Brain pericyte (primary cell): ENCODE measurements at regions not wholly inside any gene's neighbourhood (a gene's known extent, or its start where the extent isn't known, plus 50 kb on each side); places are given as distances from the start of the nearest gene placed in this dataset.
A peak's percentile ranks its signal among the peaks of the same experiment; 100 is the strongest.
"Not testable (repeated sequence)": the region's sequence is repeated elsewhere in the genome, so short reads cannot be mapped to it uniquely, and the experiment has no call there.

Source experiments
- DNase-seq: peaks from one replicate; pipeline ENCODE4 v3.0.0-alpha.2; 2012; ENCODE audit warnings: low read depth, low spot score

DNA sequence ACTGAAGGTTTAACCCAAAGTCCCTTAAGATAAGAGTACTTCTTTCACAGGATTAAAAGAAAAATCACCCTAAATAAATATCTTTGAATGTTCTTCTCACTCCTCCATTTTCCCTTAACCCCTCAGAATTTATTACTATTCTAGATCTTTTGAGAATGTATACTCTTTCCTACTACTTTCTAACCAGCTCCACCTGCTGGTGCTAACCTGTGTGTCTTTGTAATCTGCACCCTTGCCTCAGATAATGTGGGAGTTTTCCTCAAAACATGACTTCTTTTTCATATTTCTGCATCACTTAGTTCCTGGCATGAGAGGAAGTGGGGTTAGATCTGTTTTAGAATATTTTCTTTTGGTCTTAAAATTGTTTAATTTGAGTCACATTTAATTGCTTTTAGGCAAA lies 394.2 kb downstream of the BMP2 start:
- DNase-seq = no peak

DNA sequence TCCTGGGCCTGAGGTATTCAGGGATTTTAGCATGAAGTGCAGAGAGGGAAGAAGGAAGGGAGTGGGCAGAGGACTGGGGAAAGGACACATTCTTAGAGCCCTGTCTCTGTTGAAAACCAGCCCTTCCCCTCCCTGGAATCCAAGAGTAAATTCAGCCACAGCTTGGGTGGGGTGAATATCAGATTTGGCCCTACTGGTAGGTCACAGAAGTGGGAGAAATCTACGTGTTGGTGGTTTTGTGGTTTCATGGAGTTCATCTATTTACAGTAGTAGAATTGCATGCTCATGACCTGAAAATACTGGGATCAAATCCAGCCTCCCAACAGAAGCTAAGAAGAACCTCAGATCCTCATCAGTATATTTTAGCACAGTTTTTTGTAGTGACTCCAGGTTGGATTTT lies 404.4 kb downstream of the BMP2 start:
- DNase-seq = no peak

DNA sequence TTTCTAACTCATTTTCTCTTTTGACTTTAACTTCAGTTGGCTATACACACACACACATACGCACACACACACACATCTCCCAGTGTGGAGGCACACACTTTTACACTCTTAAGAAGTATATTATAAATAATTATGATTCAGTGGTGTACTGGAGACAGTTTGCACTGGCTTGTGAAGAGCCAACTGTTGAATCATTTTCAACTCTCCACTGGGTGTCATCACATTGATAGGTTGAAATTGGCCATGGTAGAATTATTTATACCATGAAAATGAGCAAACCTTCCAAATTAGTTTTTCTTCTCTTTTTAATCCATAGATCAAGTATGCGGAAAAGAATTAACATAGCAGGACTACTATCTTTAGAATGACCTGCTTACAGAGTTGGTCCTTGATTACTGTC lies 407.1 kb downstream of the BMP2 start:
- no peak for DNase-seq

DNA sequence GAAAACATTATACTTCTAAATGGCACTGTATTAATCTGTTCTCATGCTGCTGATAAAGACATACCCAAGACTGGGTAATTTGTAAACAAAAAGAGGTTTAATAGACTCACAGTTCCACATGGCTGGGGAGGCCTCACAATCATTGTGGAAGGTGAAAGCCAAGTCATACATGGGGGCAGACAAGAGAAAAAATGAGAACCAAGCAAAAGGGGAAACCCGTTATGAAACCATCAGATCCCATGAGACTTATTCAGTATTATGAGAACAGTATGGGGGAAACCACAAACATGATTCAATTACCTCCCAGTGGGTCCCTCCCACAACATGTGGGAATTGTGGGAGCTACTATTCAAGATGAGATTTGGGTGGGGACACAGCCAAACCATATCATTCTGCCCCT lies 408.3 kb downstream of the BMP2 start:
- DNase-seq = not testable (repeated sequence)

DNA sequence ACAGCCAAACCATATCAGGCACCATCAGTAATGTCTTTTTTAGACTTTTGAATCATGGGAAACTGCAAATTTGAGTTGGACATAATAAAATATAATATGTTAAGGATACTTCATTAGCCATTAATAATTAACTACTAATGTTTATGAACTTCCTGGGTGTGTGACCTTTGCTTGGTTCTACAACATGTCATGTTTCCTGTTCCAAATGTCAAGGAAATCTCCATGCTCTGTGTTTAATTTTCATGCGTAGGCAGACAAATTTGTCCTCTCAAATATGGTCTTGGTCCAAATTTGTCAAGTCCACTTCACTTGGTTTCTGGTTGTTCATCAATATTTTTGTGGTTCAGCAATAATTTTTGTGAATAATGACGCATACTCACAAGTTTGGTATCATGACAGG lies 410.5 kb downstream of the BMP2 start:
- DNase-seq = no peak

DNA sequence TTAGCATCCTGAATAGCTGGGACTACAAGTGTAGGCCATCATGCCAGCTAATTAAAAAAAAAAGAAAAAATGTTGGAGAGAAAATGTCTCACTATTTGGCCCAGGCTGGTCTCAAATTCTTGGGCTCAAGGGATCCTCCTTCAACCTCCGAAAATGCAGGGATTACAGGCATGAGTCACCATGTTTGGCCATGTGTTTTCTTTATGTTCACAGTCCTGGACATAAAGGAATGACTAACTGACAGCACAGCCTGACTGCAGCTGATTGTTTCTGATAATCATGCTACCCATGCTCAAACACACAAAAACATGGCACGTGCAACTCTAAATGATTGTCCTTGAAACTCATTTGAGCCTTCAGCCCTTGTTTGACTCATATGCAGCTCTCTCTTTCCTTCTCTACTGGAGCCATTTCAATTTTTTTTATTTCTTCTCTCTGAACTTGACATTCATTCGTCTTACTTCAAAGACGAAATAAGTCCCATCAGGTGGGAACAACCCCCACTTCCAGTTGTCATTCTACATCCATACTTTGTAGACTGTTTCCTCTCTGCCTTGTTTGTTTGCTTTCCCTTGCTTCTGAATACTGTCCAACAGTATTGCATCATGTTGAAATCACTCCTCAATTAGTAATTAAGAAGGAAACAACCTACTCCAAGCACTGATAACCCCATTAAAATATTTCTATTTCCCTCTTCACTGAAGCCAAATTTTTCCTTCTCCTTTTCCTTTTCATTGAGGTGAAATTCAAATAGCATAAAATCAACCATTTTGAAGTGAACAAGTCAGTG lies 413.0 kb downstream of the BMP2 start:
- DNase-seq = no peak

DNA sequence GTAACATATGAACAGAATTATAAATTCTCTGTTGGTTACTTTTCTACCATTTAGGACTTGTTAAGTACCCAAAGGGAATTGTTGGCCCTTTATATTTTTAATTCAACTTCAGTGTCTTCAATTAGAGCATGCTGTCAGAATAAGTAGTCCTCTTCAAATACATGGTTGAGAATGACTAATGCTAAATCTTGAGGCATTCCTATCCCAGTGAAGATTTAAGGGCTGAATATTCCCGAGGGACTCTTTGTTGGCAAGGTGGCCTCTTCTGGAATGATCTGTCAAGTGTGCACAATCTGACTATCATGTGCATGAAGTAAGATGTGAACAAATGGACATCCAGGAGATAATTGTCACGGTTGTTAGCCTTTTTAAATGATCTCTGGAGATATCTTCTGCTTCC lies 421.7 kb downstream of the BMP2 start:
- DNase-seq = no peak

DNA sequence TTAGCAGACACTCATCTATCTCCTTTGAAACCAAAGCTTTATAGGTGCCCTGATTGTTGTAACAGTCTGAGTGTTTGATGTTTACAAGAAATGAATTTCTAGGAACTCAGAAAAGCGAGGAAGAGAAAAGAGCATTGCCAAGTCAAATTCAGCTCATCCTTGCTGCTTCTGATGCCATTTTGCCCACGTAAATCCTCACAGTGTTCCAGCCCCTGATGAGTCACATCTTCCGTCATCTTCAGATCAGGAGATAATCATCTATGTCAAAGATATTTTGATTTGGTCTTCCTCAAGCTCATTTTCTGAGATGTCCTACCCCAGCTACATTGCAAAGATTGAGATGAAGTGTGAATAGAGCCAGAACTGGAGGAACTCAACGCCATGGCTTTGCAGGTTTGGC lies 426.2 kb downstream of the BMP2 start:
- no peak for DNase-seq

DNA sequence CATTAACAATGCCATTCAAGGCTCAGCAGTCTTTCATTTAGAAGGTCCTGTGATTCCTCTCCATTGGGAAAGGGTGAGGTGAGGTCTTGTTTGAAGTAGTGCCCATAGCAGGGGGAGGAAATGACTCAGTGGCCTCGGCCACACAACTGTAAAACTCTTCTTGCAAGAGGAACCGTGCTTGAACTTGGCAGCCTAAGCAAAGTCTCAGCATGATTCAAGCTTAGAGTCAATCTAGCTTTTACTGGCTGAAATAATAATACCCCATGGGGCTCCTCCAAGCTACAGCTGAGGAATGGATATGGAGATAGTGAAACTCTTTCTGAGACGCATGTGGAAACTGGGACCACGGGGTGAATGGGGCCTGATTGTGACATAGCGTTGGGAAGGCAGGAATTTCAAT lies 428.2 kb downstream of the BMP2 start:
- DNase-seq = peak; percentile 79

DNA sequence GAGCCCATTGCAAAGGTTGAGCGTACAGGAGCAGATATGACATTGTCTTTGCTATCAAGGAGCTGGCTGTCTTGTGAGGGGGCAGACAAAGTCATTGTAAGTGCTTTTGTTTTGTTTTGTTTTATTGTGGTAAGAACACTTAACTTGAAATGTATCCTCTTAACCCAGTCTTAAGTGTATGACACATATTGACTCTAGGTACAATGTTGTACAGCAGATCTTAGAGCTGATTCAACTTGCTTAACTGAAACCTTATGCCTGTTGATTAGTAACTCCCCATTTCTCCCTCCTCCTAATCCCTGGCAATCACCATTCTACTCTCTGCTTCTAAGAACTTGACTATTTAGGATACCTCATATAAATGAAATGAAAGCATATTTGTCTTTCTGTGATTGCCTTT lies 429.0 kb downstream of the BMP2 start:
- DNase-seq = no peak

DNA sequence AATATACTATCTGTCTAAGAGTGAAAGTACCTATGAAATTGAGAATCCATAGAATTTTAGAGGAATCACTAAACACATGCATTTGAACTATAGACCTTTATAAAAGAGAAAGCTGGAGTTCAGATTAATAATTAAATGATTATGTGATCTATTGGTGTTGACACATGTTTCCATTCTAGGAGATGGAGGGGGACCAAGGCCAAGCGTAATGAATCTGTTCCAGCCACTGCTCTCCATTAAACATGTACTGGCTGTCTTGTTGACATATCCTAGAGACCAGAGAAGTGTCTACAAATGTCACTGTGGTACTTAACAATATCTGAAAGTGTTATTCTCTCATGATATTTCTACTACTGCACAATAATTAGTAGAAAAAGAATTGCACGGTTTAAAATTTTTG lies 432.4 kb downstream of the BMP2 start:
- no peak for DNase-seq

DNA sequence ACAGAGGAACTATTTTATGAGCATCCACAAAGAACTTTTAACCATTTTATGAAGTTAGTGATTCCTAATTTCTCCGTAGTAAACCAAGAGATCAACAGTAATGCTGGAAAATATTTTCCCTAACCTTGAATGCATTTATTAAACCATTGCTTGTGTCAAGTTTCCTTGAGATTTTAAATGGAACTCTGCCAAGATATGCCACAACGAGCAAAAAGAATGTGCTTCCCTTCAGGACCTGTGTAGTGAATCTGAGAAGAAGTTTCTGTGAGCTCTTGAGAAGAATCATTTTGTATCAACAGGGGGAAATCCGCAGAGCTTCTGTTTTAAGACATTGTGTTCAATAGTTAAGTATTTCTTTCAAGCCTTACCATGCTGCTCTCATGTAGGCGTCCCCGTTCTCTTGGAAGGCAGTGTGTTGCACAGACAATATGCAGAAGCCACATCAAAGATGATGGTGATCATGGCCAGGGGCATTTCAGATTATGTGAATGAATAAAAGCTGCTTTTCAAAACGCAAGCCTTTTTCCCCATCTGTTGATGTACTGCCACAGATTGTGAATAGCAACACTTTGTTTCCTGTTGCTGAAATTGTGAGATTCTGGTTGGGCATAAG lies 439.8 kb downstream of the BMP2 start:
- DNase-seq = no peak

DNA sequence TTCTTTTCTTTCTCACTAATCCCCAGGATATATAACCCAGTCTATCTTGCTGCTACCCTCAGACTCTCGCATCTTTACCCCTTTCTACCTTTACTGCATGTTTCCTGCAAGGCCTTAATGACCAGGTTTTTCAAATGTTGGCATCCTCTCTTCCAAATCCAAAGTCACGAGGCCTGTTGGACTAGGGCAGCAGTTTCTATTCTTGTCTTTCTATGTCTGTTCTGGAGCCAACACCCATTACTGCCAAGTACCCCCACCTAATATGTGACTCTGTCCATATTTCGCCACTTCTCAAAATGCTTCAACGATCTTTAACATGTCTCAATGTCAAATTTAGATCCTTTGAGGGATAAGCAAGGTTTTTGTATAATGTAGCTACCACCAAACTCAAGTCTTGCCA lies 443.4 kb downstream of the BMP2 start:
- no peak for DNase-seq

DNA sequence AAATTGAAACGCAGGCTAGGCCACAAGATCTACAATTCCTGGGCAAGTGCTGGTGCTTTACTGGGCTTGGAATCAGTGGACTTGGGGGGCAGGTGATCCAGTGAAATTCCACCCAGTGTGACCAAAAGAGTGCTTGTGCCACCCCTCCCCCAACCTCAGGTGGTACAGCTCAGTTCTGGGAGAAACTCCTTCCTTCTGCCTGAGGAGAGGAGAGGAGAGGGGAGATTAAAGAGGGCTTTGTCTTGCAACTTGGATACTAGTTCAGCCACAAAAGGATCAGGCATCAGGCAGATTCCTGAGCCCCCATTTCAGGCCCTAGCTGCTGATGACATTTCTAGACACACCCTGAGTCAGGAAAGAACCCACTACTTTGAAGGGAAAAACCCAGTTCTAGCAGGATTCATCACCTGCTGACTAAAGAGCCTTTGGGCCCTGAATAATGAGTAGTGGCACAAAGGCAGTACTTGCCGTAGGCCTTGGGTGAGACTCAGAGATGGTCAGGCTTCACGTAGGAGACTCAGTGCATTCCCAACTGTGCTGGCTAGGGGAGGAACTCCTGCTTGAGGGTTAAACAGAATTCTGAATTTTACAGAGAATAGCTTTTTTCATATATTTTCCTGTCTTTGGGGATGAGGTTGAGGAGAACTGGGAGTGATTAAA lies 446.7 kb downstream of the BMP2 start:
- no peak for DNase-seq

DNA sequence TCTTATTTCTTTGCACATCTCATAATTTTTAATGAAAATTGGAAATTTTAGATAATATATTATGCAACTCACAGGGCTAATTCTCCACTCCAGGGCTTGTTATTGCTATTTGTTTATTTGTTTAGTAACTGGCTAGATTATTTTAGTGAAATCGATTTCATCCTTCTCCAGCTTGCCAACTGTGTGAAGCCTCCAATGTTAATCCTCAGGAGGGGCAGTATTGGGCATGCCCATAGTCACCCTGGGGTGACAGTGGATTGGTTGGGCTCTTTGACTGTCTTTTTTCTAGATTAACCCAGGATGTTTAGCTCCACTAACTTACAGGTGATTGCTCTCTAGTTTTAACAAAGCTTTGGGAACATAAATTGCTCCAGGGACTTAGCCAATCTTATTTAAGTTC lies 450.1 kb downstream of the BMP2 start:
- DNase-seq = no peak

DNA sequence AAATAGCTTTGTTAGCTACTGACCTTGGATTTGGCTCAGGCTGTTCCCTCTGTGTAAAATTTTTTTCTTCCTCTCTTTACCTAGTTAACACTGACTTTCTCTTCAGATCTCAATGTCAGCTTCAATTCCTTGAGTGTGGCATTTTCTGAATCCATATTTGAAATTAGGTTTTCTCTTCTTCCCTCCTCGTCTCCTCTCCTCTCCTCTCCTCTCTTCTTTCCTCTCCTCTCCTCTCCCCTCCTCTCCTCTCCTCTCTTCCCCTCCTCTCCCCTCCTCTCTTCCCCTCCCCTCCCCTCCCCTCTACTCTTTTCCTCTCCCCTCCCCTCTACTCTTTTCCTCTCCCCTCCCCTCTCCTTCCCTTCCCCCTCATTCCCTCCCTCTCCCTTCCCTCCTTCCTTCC lies 453.3 kb downstream of the BMP2 start:
- no peak for DNase-seq

DNA sequence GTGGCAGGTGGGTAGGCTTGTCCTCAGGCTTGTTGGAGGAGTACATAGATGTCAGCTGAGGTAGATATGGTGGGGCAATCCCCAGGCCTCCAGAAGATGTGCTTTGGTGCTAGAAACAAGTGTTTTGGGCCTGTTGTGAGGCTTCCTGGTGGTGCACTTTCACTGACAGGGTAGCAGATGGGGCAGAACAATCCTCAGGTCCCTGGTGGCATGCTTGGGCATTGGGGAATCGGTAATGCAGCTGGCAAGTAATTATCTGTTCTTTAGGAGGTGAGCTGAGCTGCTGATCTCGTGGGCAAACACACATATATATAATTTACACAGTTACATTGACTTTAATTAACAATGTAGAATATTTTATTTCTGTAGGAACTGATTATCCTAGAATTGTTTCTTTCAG lies 458.7 kb downstream of the BMP2 start:
- DNase-seq = no peak

DNA sequence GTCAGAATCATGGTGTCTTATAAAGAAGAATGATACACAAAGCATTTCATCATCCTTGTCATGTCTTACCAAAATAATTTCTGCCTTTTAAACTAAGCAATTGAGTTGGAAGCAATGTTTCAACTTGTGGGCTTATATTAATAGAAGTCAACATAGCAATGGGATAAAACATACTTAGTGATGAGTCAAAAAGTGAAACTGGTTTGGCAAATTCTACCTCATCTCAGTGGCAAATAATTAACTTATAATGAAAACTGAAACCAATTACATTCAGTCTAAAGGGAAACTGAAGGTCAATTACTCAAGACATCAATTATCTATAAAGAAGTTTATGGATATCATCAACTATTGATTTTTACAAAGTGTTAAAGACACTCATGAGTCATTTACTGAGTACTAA lies 463.8 kb downstream of the BMP2 start:
- DNase-seq = no peak

DNA sequence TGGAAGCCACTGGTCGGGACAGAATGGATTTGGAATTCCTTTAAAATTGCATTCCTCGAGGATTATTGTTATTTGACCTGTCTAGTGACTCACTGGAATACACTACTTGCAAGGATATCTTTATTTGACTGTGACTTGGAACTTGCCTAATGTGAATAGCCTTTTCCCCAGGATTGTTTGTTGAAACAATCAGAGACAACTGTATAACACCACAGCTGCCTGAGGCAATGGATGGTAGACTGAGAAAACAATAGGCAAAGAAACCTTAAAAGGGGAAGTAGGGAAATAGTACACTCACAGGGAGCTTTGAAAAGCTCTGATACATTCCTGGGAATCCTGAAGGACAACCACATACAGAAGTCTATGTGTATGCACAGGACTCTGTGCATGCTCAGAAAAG lies 465.3 kb downstream of the BMP2 start:
- DNase-seq = no peak

DNA sequence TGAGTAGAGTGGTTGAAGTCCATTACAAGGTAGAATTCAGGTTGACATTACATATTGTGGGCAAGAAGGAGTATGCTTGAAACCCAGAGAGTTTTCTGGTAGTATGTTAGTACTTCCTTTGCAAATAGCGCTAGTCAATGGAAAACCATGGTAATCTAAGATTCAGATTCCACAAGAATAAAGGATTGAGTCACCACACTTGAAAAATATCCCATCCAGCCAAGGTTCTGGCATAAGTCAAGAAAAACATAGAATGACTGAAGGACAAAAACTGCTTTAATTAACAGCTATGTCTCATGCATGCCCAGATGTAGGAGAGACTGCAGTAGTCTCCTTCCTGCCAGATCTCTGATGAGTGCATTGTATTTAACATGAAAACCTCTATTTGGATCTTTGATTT lies 469.8 kb downstream of the BMP2 start:
- no peak for DNase-seq

DNA sequence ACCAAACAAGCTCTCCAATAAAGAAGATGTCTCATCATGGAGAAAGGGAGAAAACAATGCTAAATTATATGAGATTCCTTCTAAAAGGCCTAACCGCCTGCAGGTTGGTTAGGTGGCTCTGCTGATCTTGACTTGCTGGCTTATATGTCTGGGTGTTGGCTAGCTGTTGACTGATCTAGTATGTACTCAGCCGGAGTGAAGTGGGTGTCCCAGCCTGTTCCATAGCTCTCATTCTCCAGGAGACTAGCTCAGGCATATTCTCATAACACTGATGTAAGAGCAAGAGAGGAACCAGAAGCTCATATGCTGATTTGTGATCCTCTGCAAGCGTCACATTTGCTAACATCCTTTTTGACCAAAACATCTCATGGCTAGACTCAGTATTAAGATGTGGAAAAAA lies 473.0 kb downstream of the BMP2 start:
- no peak for DNase-seq

DNA sequence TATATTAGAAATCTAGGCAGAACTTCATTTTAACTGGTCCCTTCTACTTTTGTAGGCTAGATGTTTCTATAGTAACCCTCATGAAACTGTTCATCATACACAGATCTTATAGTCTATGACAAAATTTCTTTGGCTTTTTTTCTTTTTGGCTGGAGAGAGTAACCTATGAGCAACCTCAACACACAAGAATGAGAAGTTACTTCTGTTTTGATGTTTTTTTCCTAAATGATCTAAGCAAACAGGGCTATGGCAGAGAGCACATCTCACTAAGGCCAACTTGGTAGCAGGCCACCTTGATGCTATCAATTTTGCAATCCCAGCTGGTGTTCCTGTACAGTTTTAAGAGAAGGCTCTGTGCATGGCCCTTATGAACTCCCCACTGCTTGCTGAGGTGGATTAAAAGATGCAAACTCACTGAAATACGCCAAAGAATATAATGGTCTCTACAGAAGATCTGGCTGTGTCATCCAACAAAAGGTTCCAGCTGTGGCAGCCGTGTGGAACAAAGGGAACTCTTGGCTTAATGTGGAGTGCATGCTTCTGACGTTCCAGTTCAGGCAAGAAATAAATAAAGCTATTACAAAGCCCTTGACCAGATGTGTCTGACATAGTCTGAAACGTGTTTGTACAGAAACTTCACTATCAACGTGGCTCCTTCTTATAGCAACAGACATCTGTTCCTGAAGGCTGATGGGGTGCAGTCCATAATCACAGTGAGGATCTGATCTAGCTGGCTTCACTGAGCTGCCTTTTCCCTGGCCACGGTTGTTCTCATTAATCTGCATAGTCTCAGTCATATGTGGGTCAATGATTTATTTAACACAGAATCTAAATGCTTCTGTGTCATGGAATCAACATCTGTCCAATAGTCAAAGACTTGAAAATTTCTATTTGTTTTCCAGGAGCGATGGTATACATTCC lies 481.1 kb downstream of the BMP2 start:
- no peak for DNase-seq
